T-helper 1 cell (primary cell): ENCODE measurements at regions not wholly inside any gene's neighbourhood (a gene's known extent, or its start where the extent isn't known, plus 50 kb on each side); places are given as distances from the start of the nearest gene placed in this dataset.

Experiments used
- DNase-seq, 5 donors: peaks; one replicate each; pipeline ENCODE4 v3.0.0-alpha.2; 2012 to 2020

DNA sequence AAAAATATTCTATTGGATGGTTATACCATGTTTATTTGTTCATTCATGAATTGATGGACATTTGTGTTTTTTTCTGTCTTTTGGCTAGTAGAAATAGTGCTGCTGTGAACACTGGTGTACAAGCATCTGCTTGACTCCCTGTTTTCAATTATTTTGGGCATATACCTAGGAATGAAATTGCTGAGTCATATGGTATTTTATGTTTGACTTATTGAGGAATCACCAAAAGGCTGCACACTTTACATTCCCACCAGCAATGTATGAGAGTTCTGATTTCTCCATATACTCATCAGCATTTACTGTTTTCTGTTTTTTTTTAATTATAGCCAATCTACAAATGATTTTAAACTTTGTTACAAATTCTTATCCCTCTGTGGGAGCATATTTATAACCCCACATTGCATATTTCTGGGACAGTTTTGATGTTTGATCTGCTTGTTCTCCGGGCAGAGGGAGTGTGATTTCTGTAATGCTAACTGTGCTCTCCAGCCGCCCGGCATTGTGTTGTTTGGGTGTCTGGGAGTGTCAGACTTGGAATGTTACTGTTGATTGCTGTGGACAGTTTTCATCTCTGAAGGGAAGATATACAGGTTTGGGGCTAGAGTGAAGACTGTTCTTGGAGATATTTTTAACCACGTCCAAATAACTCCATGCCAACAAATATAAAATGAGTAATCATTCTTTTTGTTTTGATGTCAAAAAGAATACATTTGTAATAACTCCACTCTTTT lies 60.5 kb upstream of the PGRMC2 start:
- DNase-seq: no peak

DNA sequence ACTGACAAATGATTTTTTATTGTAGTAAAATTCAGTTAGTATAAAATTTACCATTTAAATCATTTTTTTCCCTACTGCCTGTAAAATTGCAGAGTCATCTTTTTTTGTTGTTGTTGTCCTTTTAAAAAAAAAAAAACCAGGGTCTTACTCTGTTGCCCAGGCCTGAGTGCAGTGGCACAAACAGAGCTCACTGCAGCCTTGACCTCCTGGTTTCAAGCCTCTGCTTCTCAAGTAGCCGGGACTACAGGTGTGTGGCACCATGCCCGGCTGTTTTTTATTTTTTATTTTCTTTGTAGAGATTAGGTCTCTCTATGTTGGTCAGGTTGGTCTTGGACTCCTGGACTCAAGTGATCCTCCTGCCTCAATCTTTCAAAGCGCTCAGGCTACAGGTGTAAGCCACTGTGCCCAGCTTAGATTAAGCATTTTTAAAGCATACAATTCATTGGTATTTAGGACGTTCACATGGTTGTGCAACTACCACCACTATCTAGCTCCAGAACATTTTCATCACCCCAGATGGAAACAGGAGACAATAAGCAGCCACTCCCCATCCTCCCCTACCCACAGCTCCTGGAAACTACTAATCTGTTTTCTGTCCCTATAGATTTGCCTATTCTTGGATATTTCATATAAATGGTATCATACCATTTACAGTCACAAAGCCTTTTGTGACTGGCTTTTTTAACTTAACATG lies 59.7 kb upstream of the PGRMC2 start:
- DNase-seq: no peak

DNA sequence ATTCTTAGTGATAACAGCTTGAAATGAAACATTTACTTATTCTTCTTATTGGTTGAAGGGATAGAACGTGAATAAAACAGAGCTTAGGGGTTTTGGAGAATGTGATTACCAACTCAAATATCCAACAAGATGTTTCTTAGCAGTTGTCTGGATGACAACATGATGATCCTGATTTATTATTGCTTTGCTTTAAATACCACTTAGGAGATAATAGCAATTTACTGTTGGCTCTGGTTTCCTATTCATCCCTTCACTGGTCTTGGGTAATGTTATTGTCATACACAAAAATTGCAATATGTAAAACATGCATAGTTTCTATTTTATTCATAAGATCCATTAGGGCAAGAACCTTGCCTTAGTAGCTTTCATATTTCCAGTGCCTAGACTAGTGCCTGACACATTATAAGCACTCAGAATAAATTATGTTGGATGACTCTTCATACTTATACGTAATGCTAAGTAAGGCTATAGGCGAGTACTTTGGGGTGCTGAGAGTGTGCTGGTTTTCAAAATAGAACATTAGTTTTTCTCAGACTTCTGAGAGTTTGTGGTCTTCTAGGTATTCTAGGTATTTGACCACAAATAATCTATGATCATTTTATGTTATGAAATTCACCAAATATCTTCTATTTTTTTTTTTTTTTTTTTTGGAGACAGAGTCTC lies 58.6 kb upstream of the PGRMC2 start:
- no peak for DNase-seq

DNA sequence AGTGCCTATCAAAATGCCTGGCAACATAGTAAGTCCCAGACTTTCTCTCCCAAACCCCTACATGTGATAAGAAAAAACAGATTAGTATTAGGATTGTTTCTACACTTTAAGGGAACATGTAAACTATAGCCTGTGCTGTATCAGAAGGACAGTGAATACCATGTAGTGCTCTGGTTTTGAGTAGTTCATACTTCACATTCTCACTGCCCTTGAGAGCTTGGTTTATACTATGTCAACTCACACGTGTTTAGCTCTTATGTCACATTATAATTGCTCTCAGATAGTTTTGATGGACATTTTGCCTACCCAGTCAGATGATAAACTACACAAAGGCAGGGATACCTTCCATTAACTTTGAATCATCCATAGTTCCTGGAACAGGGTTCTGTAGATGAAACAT lies 58.0 kb upstream of the PGRMC2 start:
- DNase-seq: no peak

DNA sequence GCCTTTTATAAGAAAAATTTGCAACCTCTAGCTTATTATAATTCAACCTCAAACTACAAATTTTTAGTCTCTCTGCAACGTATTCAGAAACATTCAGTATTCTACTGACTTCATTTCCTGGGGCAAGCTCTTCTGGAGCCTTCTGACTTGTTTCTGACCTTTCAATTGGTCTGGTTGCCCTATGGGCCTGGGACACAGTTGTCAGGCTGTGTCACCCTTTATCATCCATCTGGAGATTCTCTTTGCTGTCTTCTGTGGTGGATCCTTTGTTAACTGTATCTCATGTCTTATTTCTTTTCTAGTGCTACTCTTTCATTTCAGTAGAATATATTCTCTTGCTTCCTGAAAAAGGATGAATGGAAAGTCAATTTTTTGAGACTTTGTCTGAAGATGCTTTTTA lies 55.1 kb upstream of the PGRMC2 start:
- DNase-seq: no peak

DNA sequence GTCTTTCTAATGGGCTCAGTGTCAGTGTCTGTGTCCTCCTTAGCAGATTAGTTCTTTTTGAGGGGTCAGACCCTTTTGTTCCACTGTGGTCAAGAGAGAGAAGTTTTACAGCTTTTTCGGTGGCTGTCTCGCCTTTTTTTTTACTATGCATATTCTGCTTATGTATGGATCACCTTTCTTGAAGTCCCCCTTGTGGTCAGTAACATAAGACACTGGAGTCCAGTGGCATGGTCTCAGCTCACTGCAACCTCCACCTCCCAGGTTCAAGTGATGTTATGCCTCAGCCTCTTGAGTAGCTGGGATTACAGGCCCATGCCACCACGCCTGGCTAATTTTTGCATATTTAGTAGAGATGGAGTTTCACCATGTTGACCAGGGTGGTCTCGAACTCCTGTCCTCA lies 54.0 kb upstream of the PGRMC2 start:
- no peak for DNase-seq

DNA sequence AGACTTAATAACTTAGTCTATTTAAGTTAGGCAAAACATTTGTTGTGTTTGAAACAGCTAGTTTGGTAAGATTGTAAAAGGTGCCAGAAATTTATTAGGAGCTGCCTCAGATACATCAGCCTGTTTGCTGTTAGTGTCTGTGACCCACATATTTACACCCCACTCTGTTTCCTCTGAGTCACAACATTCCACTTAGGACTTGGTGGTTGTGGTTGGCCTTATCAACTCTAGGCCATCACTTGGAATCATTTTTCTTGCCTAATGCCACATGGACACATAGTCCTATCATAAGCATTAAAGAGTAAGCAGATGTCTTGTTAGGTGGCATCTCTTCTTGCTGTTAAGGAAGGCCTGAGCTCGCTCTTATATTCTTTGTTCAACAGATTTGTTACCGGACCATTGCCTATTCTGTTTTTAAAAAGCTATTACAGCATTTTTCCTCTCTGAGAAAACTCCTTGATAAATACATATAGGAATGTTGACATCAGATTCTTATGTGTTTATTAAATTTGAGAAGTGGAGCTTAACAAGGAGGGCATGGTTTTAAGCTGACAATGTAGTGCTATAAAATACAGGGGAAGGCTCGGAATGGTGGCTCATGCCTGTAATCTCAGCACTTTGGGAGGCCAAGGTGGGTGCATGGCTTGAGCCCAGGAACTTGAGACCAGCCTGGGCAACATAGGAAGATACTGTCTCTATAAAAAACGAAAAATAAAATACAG lies 51.2 kb upstream of the PGRMC2 start:
- no peak for DNase-seq

DNA sequence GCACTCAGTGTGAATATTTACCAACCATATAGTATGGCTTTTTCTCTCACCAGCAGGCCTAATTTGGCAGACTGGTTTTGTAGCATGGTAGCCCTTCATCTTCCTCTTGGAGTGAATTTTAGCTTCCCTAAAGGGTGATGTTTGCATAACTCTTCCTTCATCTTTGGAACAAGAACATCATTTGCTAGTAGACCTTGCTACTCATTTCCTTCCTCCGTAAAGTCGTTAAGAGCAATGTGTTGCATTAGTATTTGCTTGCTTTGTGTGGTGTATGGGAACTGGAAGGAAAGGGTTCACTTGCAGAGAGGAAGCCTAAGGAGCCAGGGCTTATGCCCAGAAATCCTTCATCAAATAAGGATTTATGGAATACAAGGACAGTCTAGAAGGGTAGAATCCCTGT lies 50.2 kb upstream of the PGRMC2 start:
- no peak for DNase-seq
